ENCODE measurements at regions not wholly inside any gene's neighbourhood (a gene's known extent, or its start where the extent isn't known, plus 50 kb on each side); places are given as distances from the start of the nearest gene placed in this dataset.

GRCh38 chr4:4783847-4784246 is 75.6 kb upstream of the MSX1 start:
- peaks cover 14% of the 10 kb centered on the region for H3K9me3 ChIP-seq (ENCODE audit: control insufficient read depth, insufficient read depth, low read length)
- H3K9me2 ChIP-seq (replicated peaks; ENCODE audit: control insufficient read depth, low read length) = no peaks in the 10 kb centered on the region
- no peaks in the 10 kb centered on the region for H3K27me3 ChIP-seq (ENCODE audit: control insufficient read depth, low read length)
- no peaks in the 10 kb centered on the region for H3K36me3 ChIP-seq (ENCODE audit: control insufficient read depth, low read length)
- no peaks in the 10 kb centered on the region for H4K20me1 ChIP-seq (ENCODE audit: control insufficient read depth, insufficient read depth, low read depth, low read length)
- H3F3A ChIP-seq (ENCODE audit: control insufficient read depth, insufficient read depth) = no peaks in the 10 kb centered on the region
- H3K4me3 ChIP-seq (ENCODE audit: low read length) = no peak overlapping the region
- H3K27ac ChIP-seq (ENCODE audit: low read depth, low read length) = no peak overlapping the region
- TF ChIP-seq EZH2phosphoT487 (IDR thresholded peaks at IDR 0.05; ENCODE audit: borderline replicate concordance, low read length) = no peak
- TF ChIP-seq CTCF (IDR thresholded peaks at IDR 0.05; ENCODE audit: low read depth, low read length, poor library complexity, severe bottlenecking) = no peak
- no peaks in the 10 kb centered on the region for H3K79me2 ChIP-seq (ENCODE audit: control insufficient read depth, low read length)
- H3K4me2 ChIP-seq (ENCODE audit: low read length) = no peak overlapping the region
- H3K4me1 ChIP-seq (ENCODE audit: control insufficient read depth, low read length) = peaks cover 6% of the 10 kb centered on the region

- peaks cover 6% of the 10 kb centered on the region for H3K4me1 ChIP-seq (ENCODE audit: control insufficient read depth, low read length)
- no peaks in the 10 kb centered on the region for H3F3A ChIP-seq (ENCODE audit: control insufficient read depth, insufficient read depth)
- TF ChIP-seq EZH2phosphoT487 (IDR thresholded peaks at IDR 0.05; ENCODE audit: borderline replicate concordance, low read length) (no peak), CTCF (IDR thresholded peaks at IDR 0.05; ENCODE audit: low read depth, low read length, poor library complexity, severe bottlenecking) (no peak)
- no peaks in the 10 kb centered on the region for H4K20me1 ChIP-seq (ENCODE audit: control insufficient read depth, insufficient read depth, low read depth, low read length)
- H3K4me3 ChIP-seq (ENCODE audit: low read length) = no peak overlapping the region
- H3K79me2 ChIP-seq (ENCODE audit: control insufficient read depth, low read length) = no peaks in the 10 kb centered on the region
- peaks cover 7% of the 10 kb centered on the region; the same call in 1 of the 2 replicates for H3K9me3 ChIP-seq (ENCODE audit: control insufficient read depth, insufficient read depth, low read length)
- H3K4me2 ChIP-seq (ENCODE audit: low read length) = no peak overlapping the region
- H3K27me3 ChIP-seq (ENCODE audit: control insufficient read depth, low read length) = no peaks in the 10 kb centered on the region
- no peaks in the 10 kb centered on the region for H3K36me3 ChIP-seq (ENCODE audit: control insufficient read depth, low read length)
- no peak overlapping the region for H3K27ac ChIP-seq (ENCODE audit: low read depth, low read length)
- H3K9me2 ChIP-seq (replicated peaks; ENCODE audit: control insufficient read depth, low read length) = no peaks in the 10 kb centered on the region
Measured at GRCh38 chr4:4782969-4783368, 76.5 kb upstream of the MSX1 start.

- Histone ChIP-seq H3K4me1 (ENCODE audit: control insufficient read depth, low read length) (no peaks in the 10 kb centered on the region), H3K4me3 (ENCODE audit: low read length) (no peak overlapping the region), H3F3A (ENCODE audit: control insufficient read depth, insufficient read depth) (no peaks in the 10 kb centered on the region), H4K20me1 (ENCODE audit: control insufficient read depth, insufficient read depth, low read depth, low read length) (no peaks in the 10 kb centered on the region), H3K36me3 (ENCODE audit: control insufficient read depth, low read length) (no peaks in the 10 kb centered on the region), H3K79me2 (ENCODE audit: control insufficient read depth, low read length) (no peaks in the 10 kb centered on the region), H3K27me3 (ENCODE audit: control insufficient read depth, low read length) (no peaks in the 10 kb centered on the region), H3K27ac (ENCODE audit: low read depth, low read length) (no peak overlapping the region), H3K4me2 (ENCODE audit: low read length) (no peak overlapping the region), H3K9me3 (ENCODE audit: control insufficient read depth, insufficient read depth, low read length) (no peaks in the 10 kb centered on the region), H3K9me2 (replicated peaks; ENCODE audit: control insufficient read depth, low read length) (no peaks in the 10 kb centered on the region)
- TF ChIP-seq EZH2phosphoT487 (IDR thresholded peaks at IDR 0.05; ENCODE audit: borderline replicate concordance, low read length) (no peak), CTCF (IDR thresholded peaks at IDR 0.05; ENCODE audit: low read depth, low read length, poor library complexity, severe bottlenecking) (no peak)
Measured at GRCh38 chr4:4781936-4782707, 77.3 kb upstream of the MSX1 start.
